ENCODE measurements at regions not wholly inside any gene's neighbourhood (a gene's known extent, or its start where the extent isn't known, plus 50 kb on each side); places are given as distances from the start of the nearest gene placed in this dataset.

GRCh38 chr5:109468288-109468676 is 58.5 kb upstream of the PJA2 start:
- TF ChIP-seq CTCF (IDR thresholded peaks at IDR 0.05) (no peak), EZH2 (IDR thresholded peaks at IDR 0.05) (no peak)
